Activated CD4-positive, alpha-beta T cell treated with anti-CD3 and anti-CD28 coated beads for 36 hours (primary cell): ENCODE measurements at regions not wholly inside any gene's neighbourhood (a gene's known extent, or its start where the extent isn't known, plus 50 kb on each side); places are given as distances from the start of the nearest gene placed in this dataset.

Experiments
- ATAC-seq: fragments of 200-7000 bp; cut with Tn5 transposase; one replicate; pipeline ENCODE4 v1.10.0; 2021; ENCODE audit warnings: mild to moderate bottlenecking, moderate library complexity
- CTCF ChIA-PET: fragments of 350-600 bp; sonication (Branson Sonifier 250); formaldehyde crosslinking; loops from one replicate; lab custom pipeline; 2021; ENCODE audit warnings: antibody characterized with exemption; lab: Charles Lee
- POLR2A ChIA-PET: fragments of 350-600 bp; sonication (Branson Sonifier 250); formaldehyde crosslinking; loops from one replicate; lab custom pipeline; 2021; ENCODE audit warnings: antibody characterized with exemption, inconsistent platforms; lab: Charles Lee
- DNase-seq: peaks from one replicate; pipeline ENCODE4 v3.0.0-alpha.2; 2020
- H3K27ac Mint-ChIP-seq: one replicate; pipeline ENCODE4 v1.8.0; 2021; ENCODE audit warnings: mixed read lengths
- H3K27me3 Mint-ChIP-seq: one replicate; pipeline ENCODE4 v1.8.0; 2021; ENCODE audit warnings: mixed read lengths
- H3K36me3 Mint-ChIP-seq: one replicate; pipeline ENCODE4 v1.8.0; 2021; ENCODE audit warnings: low read depth, mixed read lengths
- H3K4me1 Mint-ChIP-seq: one replicate; pipeline ENCODE4 v1.8.0; 2021; ENCODE audit warnings: mixed read lengths
- H3K4me3 Mint-ChIP-seq: one replicate; pipeline ENCODE4 v1.8.0; 2021; ENCODE audit warnings: mild to moderate bottlenecking, moderate library complexity, mixed read lengths
- H3K9me3 Mint-ChIP-seq: one replicate; pipeline ENCODE4 v1.8.0; 2021; ENCODE audit warnings: low read depth, mixed read lengths
- intact Hi-C, 2 experiments: fragments of 100-400 bp; cut with DNase I in 1 of 2; cut with micrococcal nuclease in 1 of 2; formaldehyde crosslinking; loops; one replicate each; pipeline versions ENCODE4 v1.14.2 to v1.15.1; 2022 to 2024; cut with DNase I, micrococcal nuclease

GRCh38 chr14:56386024-56386423 is 193.6 kb upstream of the TMEM260 start:
- Mint-ChIP-seq H3K36me3 (peaks cover 2% of the 10 kb centered on the region), H3K4me1 (no peaks in the 10 kb centered on the region), H3K4me3 (no peak overlapping the region), H3K27ac (no peak overlapping the region), H3K9me3 (peaks cover 15% of the 10 kb centered on the region), H3K27me3 (peaks cover 3% of the 10 kb centered on the region)
- ATAC-seq = no peak
- intact Hi-C loops = no loop called here
- POLR2A ChIA-PET = no interaction called here
- DNase-seq = no peak
- CTCF ChIA-PET = interaction anchor here (1.8 kb wide), 1 partner anchor 91 kb away, joined by 3 read pairs; no protein-coding TSS in a partner anchor

DNA sequence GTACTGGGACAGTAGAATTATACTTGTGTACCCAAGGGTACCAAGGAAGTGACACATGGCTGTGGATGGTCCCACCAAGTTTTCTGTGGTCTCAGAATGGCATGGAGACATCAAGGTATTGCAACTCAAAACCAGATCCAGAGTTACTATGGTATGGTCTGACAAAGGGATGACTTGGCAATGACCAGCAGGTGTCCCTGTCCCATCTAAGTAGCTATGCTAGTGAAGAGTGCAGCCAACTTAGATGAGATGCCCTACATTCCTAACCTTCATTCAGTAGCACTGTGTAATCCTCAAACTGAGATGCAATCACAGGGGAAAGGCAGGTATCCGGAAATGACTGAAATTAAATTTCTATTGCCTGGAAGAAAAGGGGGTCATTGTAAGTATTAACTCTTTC is 188.7 kb upstream of the TMEM260 start:
- Mint-ChIP-seq H3K4me1 (no peaks in the 10 kb centered on the region), H3K4me3 (no peak overlapping the region), H3K27me3 (peaks cover 3% of the 10 kb centered on the region), H3K9me3 (peaks cover 8% of the 10 kb centered on the region), H3K27ac (no peak overlapping the region), H3K36me3 (peaks cover 1% of the 10 kb centered on the region)
- ATAC-seq (no peak), DNase-seq (no peak)
- ChIA-PET CTCF (no interaction called here), POLR2A (no interaction called here)
- intact Hi-C loops = no loop called here

DNA sequence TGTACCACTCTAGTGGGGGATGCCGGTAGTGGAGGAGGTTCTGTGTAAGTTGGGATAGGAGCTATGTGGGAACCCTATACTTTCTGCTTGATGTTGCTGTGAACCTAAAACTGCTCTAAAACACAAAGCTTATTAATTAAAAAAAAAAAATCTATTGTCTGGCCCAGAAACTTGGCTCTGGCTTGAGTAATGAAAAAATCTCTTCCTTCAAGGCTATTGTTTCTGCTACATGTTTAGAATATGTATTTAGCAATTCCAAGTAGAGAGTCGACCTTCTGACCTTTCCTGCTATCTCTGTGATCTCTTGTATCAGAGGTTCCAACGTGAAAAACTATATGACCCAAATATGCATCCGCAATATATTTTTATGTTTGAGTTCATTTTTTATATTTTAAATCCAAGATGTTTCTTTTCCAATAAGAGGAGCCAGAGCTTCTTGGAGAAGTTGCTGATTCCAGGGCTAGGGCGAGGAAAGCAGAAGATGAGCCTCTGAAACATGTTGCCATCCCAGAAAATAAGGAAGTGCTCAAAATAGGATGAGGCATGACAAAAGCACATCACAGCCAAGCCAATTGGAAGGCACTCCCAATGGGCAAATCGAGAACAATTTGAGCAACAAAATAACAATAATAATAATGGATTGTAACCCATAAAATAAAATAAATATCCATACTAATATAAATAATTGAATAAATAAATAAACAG is 184.6 kb upstream of the TMEM260 start:
- H3K36me3 Mint-ChIP-seq = no peaks in the 10 kb centered on the region
- no peak overlapping the region for H3K4me3 Mint-ChIP-seq
- ATAC-seq = no peak
- CTCF ChIA-PET = interaction anchor here (0.6 kb wide), 1 partner anchor 80 kb away, joined by 3 read pairs; no protein-coding TSS in a partner anchor
- intact Hi-C loops = no loop called here
- H3K4me1 Mint-ChIP-seq = no peaks in the 10 kb centered on the region
- H3K27ac Mint-ChIP-seq = no peak overlapping the region
- H3K9me3 Mint-ChIP-seq = no peaks in the 10 kb centered on the region
- POLR2A ChIA-PET = no interaction called here
- no peaks in the 10 kb centered on the region for H3K27me3 Mint-ChIP-seq
- no peak for DNase-seq

- ATAC-seq = no peak
- peaks cover 4% of the 10 kb centered on the region for H3K9me3 Mint-ChIP-seq
These were observed 179.3 kb upstream of the TMEM260 start for GRCh38 chr14:56400109-56400825.

DNA sequence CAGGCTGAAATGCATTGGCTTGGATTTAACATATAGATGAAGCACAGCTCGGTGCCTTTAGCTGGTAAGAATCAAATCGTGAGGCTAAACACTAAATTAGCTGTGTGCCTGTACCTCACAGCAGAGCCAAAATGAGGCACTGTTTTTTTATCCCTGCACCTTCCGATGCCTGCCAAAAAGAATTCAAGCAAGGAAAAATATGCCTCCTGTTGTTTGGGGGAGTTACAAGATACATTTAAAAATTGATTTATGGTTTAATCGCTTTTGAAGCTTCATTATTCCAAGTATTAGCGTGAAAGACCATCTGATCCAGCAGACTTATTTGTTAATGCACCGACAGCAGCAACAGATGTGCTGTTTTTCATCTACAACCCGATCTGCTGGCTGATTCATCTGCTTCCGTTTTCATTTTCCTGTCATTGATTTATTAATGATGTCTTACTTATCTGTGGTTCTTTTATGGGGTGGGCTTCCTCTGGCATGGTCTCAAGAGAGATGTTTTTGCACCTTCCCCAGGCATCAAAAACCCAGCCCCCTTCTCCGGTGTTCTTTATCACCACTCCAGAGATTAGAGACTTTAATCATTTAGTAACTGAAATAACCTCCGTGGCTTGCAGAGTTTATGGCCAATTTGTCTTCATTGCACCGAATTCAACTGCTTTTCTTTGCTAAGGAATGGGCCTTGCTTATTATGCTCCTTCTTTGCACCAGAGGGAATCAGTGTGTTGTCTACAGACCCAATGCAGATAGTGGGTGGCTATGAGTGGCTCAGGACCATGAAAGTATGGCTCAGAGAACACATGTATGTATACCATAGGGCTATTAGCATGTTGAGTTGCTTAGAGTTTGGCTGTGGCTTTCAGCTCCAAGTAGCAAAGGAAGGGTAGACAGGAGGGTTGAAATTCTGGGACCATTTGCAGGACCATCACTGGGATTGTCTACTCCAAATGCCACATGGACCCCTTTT is 166.8 kb upstream of the TMEM260 start:
- ATAC-seq (no peak), DNase-seq (no peak)
- peaks cover 3% of the 10 kb centered on the region for H3K9me3 Mint-ChIP-seq
- H3K27me3 Mint-ChIP-seq = peaks cover 12% of the 10 kb centered on the region
- no peak overlapping the region for H3K27ac Mint-ChIP-seq
- intact Hi-C loops = no loop called here
- no peak overlapping the region for H3K4me3 Mint-ChIP-seq
- H3K4me1 Mint-ChIP-seq = peaks cover 11% of the 10 kb centered on the region
- ChIA-PET CTCF (no interaction called here), POLR2A (no interaction called here)
- no peaks in the 10 kb centered on the region for H3K36me3 Mint-ChIP-seq

More at GRCh38 chr14:56400109-56400825, 179.3 kb upstream of the TMEM260 start:
- ChIA-PET POLR2A (no interaction called here), CTCF (no interaction called here)
- intact Hi-C loops = no loop called here
- DNase-seq = no peak
- Mint-ChIP-seq H3K36me3 (no peaks in the 10 kb centered on the region), H3K4me3 (no peak overlapping the region), H3K27me3 (peaks cover 5% of the 10 kb centered on the region), H3K4me1 (no peaks in the 10 kb centered on the region), H3K27ac (no peak overlapping the region)

- CTCF ChIA-PET = no interaction called here
- POLR2A ChIA-PET = no interaction called here
- DNase-seq (no peak), ATAC-seq (no peak)
- Mint-ChIP-seq H3K4me3 (no peak overlapping the region), H3K4me1 (peaks cover 11% of the 10 kb centered on the region), H3K27me3 (peaks cover 7% of the 10 kb centered on the region), H3K27ac (no peak overlapping the region), H3K9me3 (peaks cover 3% of the 10 kb centered on the region), H3K36me3 (no peaks in the 10 kb centered on the region)
- intact Hi-C loops = no loop called here
These were observed 165.9 kb upstream of the TMEM260 start for GRCh38 chr14:56413721-56414120.

GRCh38 chr14:56414236-56414635 is 165.4 kb upstream of the TMEM260 start:
- H3K36me3 Mint-ChIP-seq = no peaks in the 10 kb centered on the region
- H3K27me3 Mint-ChIP-seq = peaks cover 7% of the 10 kb centered on the region
- DNase-seq (no peak), ATAC-seq (no peak)
- POLR2A ChIA-PET = no interaction called here
- H3K27ac Mint-ChIP-seq = no peak overlapping the region
- intact Hi-C loops = no loop called here
- peaks cover 11% of the 10 kb centered on the region for H3K4me1 Mint-ChIP-seq
- CTCF ChIA-PET = no interaction called here
- H3K4me3 Mint-ChIP-seq = no peak overlapping the region
- peaks cover 1% of the 10 kb centered on the region for H3K9me3 Mint-ChIP-seq

DNA sequence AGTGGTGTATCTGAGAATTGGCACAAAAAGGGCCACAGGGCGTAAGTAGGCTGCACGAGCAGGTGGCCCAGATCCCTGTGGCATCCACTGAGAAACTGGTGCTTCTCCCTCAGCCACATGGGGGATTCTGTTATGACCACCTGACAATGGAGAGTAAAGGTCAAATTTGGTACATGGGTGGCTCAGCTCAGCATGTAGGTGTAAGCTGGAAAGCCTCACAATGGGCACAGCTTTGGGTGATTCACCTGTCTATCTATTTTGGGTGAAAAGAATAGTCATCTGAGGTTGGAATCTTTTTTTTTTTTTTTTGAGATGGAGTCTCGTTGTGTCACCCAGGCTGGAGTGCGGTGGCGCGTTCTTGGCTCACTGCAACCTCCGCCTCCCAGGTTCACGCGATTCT is 163.4 kb upstream of the TMEM260 start:
- ChIA-PET POLR2A (no interaction called here), CTCF (interaction anchor here (0.6 to 1.5 kb wide), 3 partner anchors 9 to 663 kb away, joined by 3 to 4 read pairs (median 4); no protein-coding TSS in a partner anchor)
- Mint-ChIP-seq H3K27ac (no peak overlapping the region), H3K4me3 (no peak overlapping the region), H3K9me3 (no peaks in the 10 kb centered on the region), H3K4me1 (peaks cover 11% of the 10 kb centered on the region), H3K36me3 (no peaks in the 10 kb centered on the region), H3K27me3 (peaks cover 5% of the 10 kb centered on the region)
- DNase-seq (no peak), ATAC-seq (no peak)
- intact Hi-C loops = no loop called here

DNA sequence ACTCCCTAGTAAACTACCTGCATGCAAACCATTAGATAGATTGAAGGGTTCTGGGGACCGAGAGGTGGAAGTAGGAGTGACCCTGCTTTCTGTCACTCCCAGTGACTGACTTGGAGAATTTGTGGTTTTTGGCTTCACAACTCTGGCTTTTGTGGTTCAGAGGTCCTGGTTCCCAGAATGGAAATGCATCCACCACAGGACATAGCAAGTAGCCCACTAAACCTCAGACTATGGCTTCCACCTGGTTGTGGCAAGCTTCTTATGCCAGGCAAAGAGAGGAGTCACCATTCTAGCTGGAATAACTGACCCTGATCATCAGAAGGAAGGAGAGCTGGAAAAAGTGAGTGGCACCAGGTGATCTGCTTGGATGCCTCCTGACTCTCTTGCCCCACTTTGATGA is 162.4 kb upstream of the TMEM260 start:
- H3K27me3 Mint-ChIP-seq = peaks cover 3% of the 10 kb centered on the region
- H3K9me3 Mint-ChIP-seq = no peaks in the 10 kb centered on the region
- CTCF ChIA-PET = interaction anchor here (0.7 to 1.5 kb wide), 3 partner anchors 8 to 768 kb away, joined by 3 to 4 read pairs (median 4); no protein-coding TSS in a partner anchor
- ATAC-seq (no peak), DNase-seq (no peak)
- no peaks in the 10 kb centered on the region for H3K36me3 Mint-ChIP-seq
- H3K27ac Mint-ChIP-seq = no peak overlapping the region
- POLR2A ChIA-PET = no interaction called here
- no peak overlapping the region for H3K4me3 Mint-ChIP-seq
- intact Hi-C loops = no loop called here
- peaks cover 9% of the 10 kb centered on the region for H3K4me1 Mint-ChIP-seq

GRCh38 chr14:56419750-56420149 is 159.8 kb upstream of the TMEM260 start:
- no peak for ATAC-seq
- Mint-ChIP-seq H3K27me3 (peaks cover 2% of the 10 kb centered on the region), H3K9me3 (no peaks in the 10 kb centered on the region), H3K4me1 (no peaks in the 10 kb centered on the region), H3K27ac (no peak overlapping the region), H3K36me3 (no peaks in the 10 kb centered on the region), H3K4me3 (no peak overlapping the region)
- ChIA-PET CTCF (interaction anchor here (0.6 to 1.4 kb wide), 4 partner anchors 15 to 1163 kb away, joined by 3 to 4 read pairs (median 3); no protein-coding TSS in a partner anchor), POLR2A (no interaction called here)
- intact Hi-C loops = no loop called here
- DNase-seq = no peak

GRCh38 chr14:56422221-56422620 is 157.4 kb upstream of the TMEM260 start:
- DNase-seq = no peak
- Mint-ChIP-seq H3K9me3 (no peaks in the 10 kb centered on the region), H3K4me1 (no peaks in the 10 kb centered on the region), H3K27ac (no peak overlapping the region), H3K4me3 (no peak overlapping the region), H3K27me3 (peaks cover 2% of the 10 kb centered on the region), H3K36me3 (no peaks in the 10 kb centered on the region)
- ChIA-PET POLR2A (no interaction called here), CTCF (interaction anchor here (0.9 to 1.7 kb wide), 9 partner anchors 13 to 984 kb away, joined by 3 to 7 read pairs (median 3); no protein-coding TSS in a partner anchor)
- ATAC-seq = no peak
- intact Hi-C loops = loop anchor here (1.0 to 2.0 kb wide), 3 partner anchors 689 to 975 kb away; no protein-coding TSS in a partner anchor
